ENCODE measurements at regions not wholly inside any gene's neighbourhood (a gene's known extent, or its start where the extent isn't known, plus 50 kb on each side); places are given as distances from the start of the nearest gene placed in this dataset.

DNA sequence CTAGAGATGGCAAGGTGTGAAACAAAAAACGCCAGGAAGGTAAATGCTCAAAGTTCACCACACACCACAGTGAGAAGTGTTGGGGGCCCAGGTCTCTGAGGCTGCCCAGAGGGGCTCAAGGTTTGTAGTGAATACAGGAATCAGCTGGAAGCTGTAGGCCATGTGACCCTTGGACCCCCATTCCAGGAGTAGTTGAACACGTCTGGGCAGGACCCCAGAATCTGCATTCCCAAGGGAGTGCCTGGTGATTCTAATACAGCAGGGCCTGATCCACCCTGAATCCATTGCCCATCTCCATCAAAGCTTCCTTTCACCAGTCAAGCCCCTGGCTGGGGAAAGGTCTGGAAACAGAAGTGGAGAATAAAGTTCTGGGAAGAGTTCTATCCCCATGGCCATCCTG, 70.8 kb upstream of the B3GAT1 start:
- Histone ChIP-seq H3K23me2 (ENCODE audit: insufficient read length, low read depth, low read length, poor library complexity, severe bottlenecking) (no peaks in the 10 kb centered on the region), H3K79me1 (ENCODE audit: insufficient read depth, low read depth, low read length, poor library complexity, severe bottlenecking) (no peaks in the 10 kb centered on the region), H3K9ac (ENCODE audit: extremely low read depth, insufficient read length, low read length) (no peak overlapping the region), H2BK120ac (ENCODE audit: low read depth, low read length, poor library complexity, severe bottlenecking) (no peak overlapping the region), H4K20me1 (ENCODE audit: control insufficient read depth, insufficient read depth, insufficient read length) (no peaks in the 10 kb centered on the region), H3K4ac (ENCODE audit: low read depth, low read length) (no peak overlapping the region), H3K27me3 (ENCODE audit: insufficient read depth, low read length) (no peaks in the 10 kb centered on the region), H3K4me1 (ENCODE audit: insufficient read depth, low read length) (peaks cover 5% of the 10 kb centered on the region; the same call in 1 of the 2 replicates), H2AFZ (ENCODE audit: low read length) (no peak overlapping the region), H3K9me3 (ENCODE audit: control insufficient read depth, low read depth, low read length) (no peaks in the 10 kb centered on the region), H3K14ac (ENCODE audit: insufficient read depth, low read length) (no peak overlapping the region), H2BK20ac (ENCODE audit: low read depth, low read length, poor library complexity, severe bottlenecking) (no peak overlapping the region), H2BK5ac (ENCODE audit: insufficient read length, low read length) (no peak overlapping the region), H4K8ac (replicated peaks; ENCODE audit: insufficient read length, low read depth, low read length) (no peak overlapping the region), H3K4me2 (ENCODE audit: insufficient read depth, insufficient read length, low read length) (no peak overlapping the region), H2AK5ac (ENCODE audit: insufficient read length, low read length) (no peak overlapping the region), H3K23ac (ENCODE audit: insufficient read length, low read depth, low read length) (no peak overlapping the region), H2BK15ac (ENCODE audit: low read depth, low read length) (no peak overlapping the region), H3K79me2 (ENCODE audit: insufficient read depth, low read length) (no peaks in the 10 kb centered on the region), H3T11ph (ENCODE audit: low read length) (no peak overlapping the region), H4K91ac (ENCODE audit: insufficient read length, low read depth, low read length) (no peak overlapping the region), H3K18ac (ENCODE audit: insufficient read length, low read depth, low read length) (no peak overlapping the region), H4K5ac (ENCODE audit: insufficient read length, low read depth, low read length) (no peak overlapping the region), H3K56ac (ENCODE audit: insufficient read length, low read depth, low read length) (no peak overlapping the region), H3K27ac (ENCODE audit: insufficient read length, low read depth, low read length) (no peak overlapping the region), H2BK12ac (ENCODE audit: insufficient read length, low read depth, low read length) (no peak overlapping the region)
- no peak overlapping the region for H3K27ac Mint-ChIP-seq
- H3K4me1 Mint-ChIP-seq: peaks cover 14 to 18% of the 10 kb centered on the region in 2 experiments
- no peaks in the 10 kb centered on the region; a peak in 1 of 7 replicates for H3K36me3 Mint-ChIP-seq (ENCODE audit: insufficient read depth in 1 of 3, low read depth in 3 of 3)
- peaks cover 21% of the 10 kb centered on the region for H3K27me3 Mint-ChIP-seq (ENCODE audit: low read depth)
- no CpG with 5 or more reads among the region's 2 CpGs for WGBS (ENCODE audit: extremely low coverage, insufficient read length, low lambda C conversion rate)
- H3K9me3 Mint-ChIP-seq: no peaks in the 10 kb centered on the region
- peak; percentile 8 for DNase-seq
- TF ChIP-seq, protein P1, sequence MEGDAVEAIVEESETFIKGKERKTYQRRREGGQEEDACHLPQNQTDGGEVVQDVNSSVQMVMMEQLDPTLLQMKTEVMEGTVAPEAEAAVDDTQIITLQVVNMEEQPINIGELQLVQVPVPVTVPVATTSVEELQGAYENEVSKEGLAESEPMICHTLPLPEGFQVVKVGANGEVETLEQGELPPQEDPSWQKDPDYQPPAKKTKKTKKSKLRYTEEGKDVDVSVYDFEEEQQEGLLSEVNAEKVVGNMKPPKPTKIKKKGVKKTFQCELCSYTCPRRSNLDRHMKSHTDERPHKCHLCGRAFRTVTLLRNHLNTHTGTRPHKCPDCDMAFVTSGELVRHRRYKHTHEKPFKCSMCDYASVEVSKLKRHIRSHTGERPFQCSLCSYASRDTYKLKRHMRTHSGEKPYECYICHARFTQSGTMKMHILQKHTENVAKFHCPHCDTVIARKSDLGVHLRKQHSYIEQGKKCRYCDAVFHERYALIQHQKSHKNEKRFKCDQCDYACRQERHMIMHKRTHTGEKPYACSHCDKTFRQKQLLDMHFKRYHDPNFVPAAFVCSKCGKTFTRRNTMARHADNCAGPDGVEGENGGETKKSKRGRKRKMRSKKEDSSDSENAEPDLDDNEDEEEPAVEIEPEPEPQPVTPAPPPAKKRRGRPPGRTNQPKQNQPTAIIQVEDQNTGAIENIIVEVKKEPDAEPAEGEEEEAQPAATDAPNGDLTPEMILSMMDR (conservative IDR thresholded peaks at IDR 0.05): no peak
- H3K4me3 Mint-ChIP-seq: no peak overlapping the region
